Hematopoietic multipotent progenitor cell (in vitro differentiated cells): ENCODE measurements at regions not wholly inside any gene's neighbourhood (a gene's known extent, or its start where the extent isn't known, plus 50 kb on each side); places are given as distances from the start of the nearest gene placed in this dataset.

Experiments used
- DNase-seq, 3 donors: peaks; one replicate each; pipeline ENCODE4 v3.0.0-alpha.2; 2011 to 2015; ENCODE audit warnings: low read depth in 2 of 3, low spot score in 2 of 3

- DNase-seq = no peak
Observed at GRCh38 chrX:16222151-16222550, 54.9 kb downstream of the MAGEB17 start.

GRCh38 chrX:16223385-16223784, 56.1 kb downstream of the MAGEB17 start:
- no peak for DNase-seq

GRCh38 chrX:16239211-16239610, 71.9 kb downstream of the MAGEB17 start:
- no peak for DNase-seq

GRCh38 chrX:16240231-16240905, 73.1 kb downstream of the MAGEB17 start:
- no peak for DNase-seq

GRCh38 chrX:16240968-16241367, 73.7 kb downstream of the MAGEB17 start:
- no peak for DNase-seq

- DNase-seq = no peak
Observed at GRCh38 chrX:16250296-16250695, 83.0 kb downstream of the MAGEB17 start.

- DNase-seq = no peak
Observed at GRCh38 chrX:16251782-16252181, 84.5 kb downstream of the MAGEB17 start.

GRCh38 chrX:16258882-16259281, 91.6 kb downstream of the MAGEB17 start:
- DNase-seq = no peak

GRCh38 chrX:16267431-16267830, 100.2 kb downstream of the MAGEB17 start:
- no peak for DNase-seq

GRCh38 chrX:16268206-16268605, 100.9 kb downstream of the MAGEB17 start:
- no peak for DNase-seq

GRCh38 chrX:16278927-16279326, 111.6 kb downstream of the MAGEB17 start:
- DNase-seq = no peak

GRCh38 chrX:16282209-16282608, 114.9 kb downstream of the MAGEB17 start:
- DNase-seq = no peak

- no peak for DNase-seq
Observed at GRCh38 chrX:16284842-16285241, 117.6 kb downstream of the MAGEB17 start.

- DNase-seq = no peak
Observed at GRCh38 chrX:16290997-16291396, 123.7 kb downstream of the MAGEB17 start.

GRCh38 chrX:16300831-16301230, 133.6 kb downstream of the MAGEB17 start:
- no peak for DNase-seq

GRCh38 chrX:16304751-16305150, 137.5 kb downstream of the MAGEB17 start:
- no peak for DNase-seq

- DNase-seq = no peak
Observed at GRCh38 chrX:16305187-16305586, 137.9 kb downstream of the MAGEB17 start.

GRCh38 chrX:16307950-16308349, 140.7 kb downstream of the MAGEB17 start:
- no peak for DNase-seq

GRCh38 chrX:16308773-16309172, 141.5 kb downstream of the MAGEB17 start:
- no peak for DNase-seq

- no peak for DNase-seq
Observed at GRCh38 chrX:16310326-16310725, 143.0 kb downstream of the MAGEB17 start.

GRCh38 chrX:16311671-16312070, 144.4 kb downstream of the MAGEB17 start:
- DNase-seq = no peak

- no peak for DNase-seq
Observed at GRCh38 chrX:16312761-16313623, 145.7 kb downstream of the MAGEB17 start.
